Activated naive CD8-positive, alpha-beta T cell (primary cell): ENCODE measurements at regions not wholly inside any gene's neighbourhood (a gene's known extent, or its start where the extent isn't known, plus 50 kb on each side); places are given as distances from the start of the nearest gene placed in this dataset.

Source experiments
- H3K27ac Mint-ChIP-seq: one replicate; pipeline ENCODE4 v1.8.0; 2021; ENCODE audit warnings: mixed read lengths
- H3K27me3 Mint-ChIP-seq: one replicate; pipeline ENCODE4 v1.8.0; 2021; ENCODE audit warnings: mixed read lengths
- H3K36me3 Mint-ChIP-seq: one replicate; pipeline ENCODE4 v1.8.0; 2021; ENCODE audit warnings: mixed read lengths
- H3K4me1 Mint-ChIP-seq: one replicate; pipeline ENCODE4 v1.8.0; 2021; ENCODE audit warnings: low read depth, mixed read lengths
- H3K4me3 Mint-ChIP-seq: one replicate; pipeline ENCODE4 v1.8.0; 2021; ENCODE audit warnings: mild to moderate bottlenecking, mixed read lengths
- H3K9me3 Mint-ChIP-seq: one replicate; pipeline ENCODE4 v1.8.0; 2021; ENCODE audit warnings: low read depth, mixed read lengths

DNA sequence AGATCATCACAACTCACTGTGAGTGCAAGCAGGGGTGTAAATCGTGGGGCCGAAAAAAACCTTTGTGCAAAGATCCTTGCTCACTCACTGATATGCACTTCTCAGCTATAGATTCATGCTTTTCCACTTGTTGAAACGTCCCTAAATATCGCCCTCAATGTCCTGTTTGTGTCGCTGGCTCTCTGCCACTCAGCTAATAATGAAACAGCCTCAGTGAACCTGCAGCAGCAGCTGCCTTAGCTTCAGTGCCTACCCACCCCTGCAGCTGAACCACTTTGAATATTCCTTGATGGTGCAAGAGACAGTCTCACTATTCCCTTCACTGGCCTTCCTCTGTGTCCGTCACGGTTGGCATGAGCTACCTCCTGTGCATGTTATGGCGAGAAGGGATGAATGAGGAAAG lies 128.9 kb upstream of the NAA20 start:
- Mint-ChIP-seq H3K9me3 (no peaks in the 10 kb centered on the region), H3K36me3 (no peaks in the 10 kb centered on the region), H3K4me1 (no peaks in the 10 kb centered on the region), H3K4me3 (no peak overlapping the region), H3K27me3 (peaks cover 4% of the 10 kb centered on the region), H3K27ac (peak overlapping the region; percentile 6)

DNA sequence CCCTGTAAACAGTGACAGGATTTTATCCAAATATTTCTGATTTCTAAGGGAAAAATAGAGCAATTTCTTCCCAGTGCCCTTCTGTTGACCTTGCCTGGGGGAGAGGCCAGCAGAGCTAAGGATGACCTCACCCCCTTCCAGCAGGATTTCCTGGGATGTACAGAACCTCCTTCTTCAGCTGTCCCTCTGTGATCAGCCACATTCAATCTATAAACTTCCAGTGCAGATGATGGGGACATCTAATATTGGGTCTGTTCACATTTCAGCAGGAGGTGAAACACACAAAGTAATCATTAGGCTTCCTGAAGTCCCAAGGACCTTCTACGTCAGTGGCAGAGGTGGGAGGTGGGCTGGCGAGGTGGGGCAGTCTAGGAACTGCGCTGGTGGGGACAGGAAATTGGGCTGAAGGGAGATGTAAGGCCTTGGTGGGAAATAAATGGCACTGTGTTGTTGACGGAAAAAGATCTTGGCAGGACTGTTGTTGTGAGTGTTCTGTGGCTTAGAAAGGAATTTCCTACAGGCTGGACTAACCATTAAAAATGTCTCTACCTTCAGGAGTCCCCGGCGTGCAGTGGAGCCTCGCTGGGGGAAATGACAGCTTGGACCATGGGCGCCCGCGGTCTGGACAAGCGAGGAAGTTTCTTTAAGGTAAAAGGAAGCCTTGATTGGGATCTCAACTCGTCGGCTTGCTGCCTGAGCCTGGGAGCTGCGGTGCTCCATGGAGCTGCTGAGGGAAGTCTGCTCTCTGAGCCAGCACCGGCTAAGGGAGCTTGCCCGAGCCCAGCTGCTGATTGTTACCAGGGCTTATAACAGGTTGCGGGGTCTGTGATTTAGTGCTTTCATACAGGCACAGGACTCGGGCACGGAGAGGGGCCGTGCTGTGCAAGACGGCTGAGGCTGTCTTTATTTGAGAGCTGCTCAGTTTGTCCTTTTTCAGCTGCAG lies 127.9 kb upstream of the NAA20 start:
- no peaks in the 10 kb centered on the region for H3K4me1 Mint-ChIP-seq
- H3K9me3 Mint-ChIP-seq = no peaks in the 10 kb centered on the region
- no peak overlapping the region for H3K4me3 Mint-ChIP-seq
- peaks cover 4% of the 10 kb centered on the region for H3K27me3 Mint-ChIP-seq
- no peak overlapping the region for H3K27ac Mint-ChIP-seq
- H3K36me3 Mint-ChIP-seq = no peaks in the 10 kb centered on the region

DNA sequence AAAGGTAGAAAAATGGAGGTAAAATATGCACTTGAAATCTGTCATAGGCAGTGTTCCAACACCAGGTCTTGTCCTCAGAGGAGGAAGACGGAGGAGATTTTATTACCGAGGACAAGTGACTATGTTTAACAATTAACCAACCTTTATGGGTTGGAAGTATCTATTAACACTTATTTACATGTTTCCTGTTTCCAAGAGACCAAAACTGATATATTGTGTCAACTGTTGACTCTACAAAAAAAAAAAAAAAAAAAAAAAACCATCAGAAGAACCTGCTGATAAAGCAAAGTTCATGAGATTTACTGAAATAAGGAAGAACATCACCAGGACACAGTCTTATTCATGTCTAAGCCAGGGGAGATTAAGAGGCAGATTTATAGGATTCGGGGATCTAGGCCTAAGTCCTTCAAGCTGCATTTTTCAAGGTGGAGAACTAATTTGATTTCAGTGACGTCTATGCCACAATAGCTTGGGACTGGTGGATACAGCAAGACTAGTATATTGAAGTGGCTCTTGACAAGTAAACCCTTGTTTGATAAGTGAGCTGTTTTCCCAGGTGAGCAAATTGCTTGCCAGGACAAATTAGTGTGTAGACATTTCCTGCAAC lies 126.6 kb upstream of the NAA20 start:
- Mint-ChIP-seq H3K27me3 (peaks cover 4% of the 10 kb centered on the region), H3K4me1 (no peaks in the 10 kb centered on the region), H3K9me3 (no peaks in the 10 kb centered on the region), H3K27ac (no peak overlapping the region), H3K36me3 (no peaks in the 10 kb centered on the region), H3K4me3 (no peak overlapping the region)

DNA sequence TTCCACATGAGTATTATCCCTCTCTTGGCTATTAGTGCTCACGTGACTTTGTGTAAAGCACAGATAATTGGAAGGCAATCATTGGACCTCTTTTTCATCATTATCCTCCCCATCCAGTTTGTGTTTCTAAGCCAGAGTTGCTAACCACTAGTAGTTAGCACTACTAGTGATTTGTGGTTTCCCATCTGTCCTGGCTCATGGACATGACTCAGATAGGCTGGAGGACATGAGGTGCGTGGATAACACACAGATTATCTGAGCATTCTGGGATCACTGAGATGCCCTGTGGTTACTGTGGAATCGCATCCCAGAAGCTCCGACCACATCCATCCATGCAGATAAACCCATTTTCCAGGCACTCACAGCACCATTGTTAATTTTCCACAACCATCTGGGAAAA lies 123.8 kb upstream of the NAA20 start:
- Mint-ChIP-seq H3K36me3 (no peaks in the 10 kb centered on the region), H3K4me3 (no peak overlapping the region), H3K27ac (no peak overlapping the region), H3K9me3 (no peaks in the 10 kb centered on the region), H3K27me3 (peaks cover 2% of the 10 kb centered on the region), H3K4me1 (no peaks in the 10 kb centered on the region)

DNA sequence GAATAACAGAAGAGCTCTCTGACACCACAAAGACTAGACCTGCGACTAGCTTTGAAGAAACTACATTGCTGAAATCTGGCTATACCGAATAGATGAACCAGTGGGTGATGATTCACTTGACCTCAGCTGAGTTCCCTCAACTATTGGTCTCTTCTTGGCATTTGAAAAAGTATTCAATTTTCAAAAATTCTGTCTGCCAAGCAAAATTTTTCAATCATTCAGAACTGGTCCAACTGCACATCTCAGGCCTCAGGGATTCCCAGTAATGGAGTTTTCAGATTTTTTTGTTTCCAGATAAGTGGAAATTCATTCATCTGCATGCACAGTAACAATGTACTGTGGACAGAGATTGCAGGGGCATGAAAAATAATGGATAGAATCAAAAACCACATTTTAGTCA lies 121.4 kb upstream of the NAA20 start:
- no peaks in the 10 kb centered on the region for H3K36me3 Mint-ChIP-seq
- peaks cover 9% of the 10 kb centered on the region for H3K9me3 Mint-ChIP-seq
- H3K4me3 Mint-ChIP-seq = no peak overlapping the region
- no peak overlapping the region for H3K27ac Mint-ChIP-seq
- H3K27me3 Mint-ChIP-seq = peaks cover 1% of the 10 kb centered on the region
- H3K4me1 Mint-ChIP-seq = no peaks in the 10 kb centered on the region

DNA sequence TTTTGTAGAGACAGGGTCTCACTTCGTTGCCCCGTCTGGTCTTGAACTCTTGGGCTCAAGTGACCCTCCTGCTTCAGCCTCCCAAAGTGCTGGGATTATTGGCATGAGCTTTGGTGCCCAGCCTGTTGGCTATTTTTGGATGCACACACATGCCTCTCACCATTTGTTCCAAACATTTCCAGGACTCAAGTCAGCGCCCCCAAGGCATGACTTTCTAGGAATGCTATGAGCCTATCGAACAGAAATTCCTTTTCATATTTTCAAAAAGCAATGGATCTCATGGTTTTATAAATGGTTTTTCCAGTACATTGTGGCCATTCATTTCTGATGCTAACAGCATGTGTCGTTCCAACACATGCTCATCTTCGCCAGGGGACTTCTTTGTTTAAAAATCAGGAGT lies 119.3 kb upstream of the NAA20 start:
- H3K9me3 Mint-ChIP-seq = peaks cover 9% of the 10 kb centered on the region

DNA sequence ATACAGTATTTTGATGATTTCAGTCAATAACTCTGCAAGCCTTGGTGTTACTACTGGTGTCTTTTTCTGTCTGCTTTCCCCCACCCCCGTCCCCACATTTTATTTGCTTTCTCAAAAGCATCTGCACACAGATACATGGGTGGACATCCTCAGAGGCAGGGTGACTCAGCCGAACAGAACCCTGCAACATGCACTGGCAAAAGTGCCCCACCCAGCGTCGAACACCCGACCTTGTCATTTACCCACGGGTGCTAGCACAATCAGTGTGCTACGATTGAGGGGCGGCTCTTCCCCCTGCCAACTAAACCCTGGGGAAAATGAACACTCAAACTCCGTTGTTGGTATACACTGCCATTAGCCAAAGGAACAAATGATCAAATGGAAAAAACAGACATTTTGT lies 115.9 kb upstream of the NAA20 start:
- Mint-ChIP-seq H3K4me1 (no peaks in the 10 kb centered on the region), H3K27me3 (peaks cover 1% of the 10 kb centered on the region), H3K4me3 (no peak overlapping the region), H3K9me3 (peaks cover 9% of the 10 kb centered on the region), H3K27ac (no peak overlapping the region), H3K36me3 (no peaks in the 10 kb centered on the region)

More for the DNA sequence above, 119.3 kb upstream of the NAA20 start:
- Mint-ChIP-seq H3K36me3 (no peaks in the 10 kb centered on the region), H3K4me3 (no peak overlapping the region), H3K27me3 (peaks cover 1% of the 10 kb centered on the region), H3K4me1 (no peaks in the 10 kb centered on the region), H3K27ac (no peak overlapping the region)

DNA sequence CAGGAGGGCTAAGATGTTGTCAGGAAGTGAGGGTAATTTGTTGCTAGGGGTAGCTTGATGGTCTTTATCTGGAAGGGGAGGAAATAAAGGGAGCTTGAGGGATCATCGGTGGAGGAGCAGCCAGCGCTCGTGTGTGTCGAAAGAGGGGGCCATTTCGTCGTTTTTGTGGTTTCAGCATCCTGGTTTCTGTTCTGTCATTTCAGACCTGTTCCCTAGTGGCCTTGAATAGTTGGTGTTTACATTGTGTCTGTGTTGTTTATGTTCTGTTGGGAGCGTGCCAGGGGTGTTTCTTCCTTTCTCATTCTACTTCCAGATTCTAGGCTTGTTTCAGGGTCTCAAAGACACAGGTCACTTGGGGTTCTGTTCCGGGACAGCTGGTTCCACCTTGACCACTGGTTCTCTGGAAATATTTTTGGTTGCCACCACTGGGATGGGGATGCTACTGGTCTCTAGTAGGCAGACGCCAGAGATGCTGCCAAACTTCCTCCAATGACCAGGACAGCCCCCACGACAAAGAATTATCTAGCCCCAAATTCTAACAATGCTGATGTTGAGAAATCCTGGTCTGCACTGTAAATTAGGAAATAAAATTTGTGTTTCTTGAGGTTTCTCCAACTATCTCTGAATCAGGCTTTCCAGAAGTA lies 113.9 kb upstream of the NAA20 start:
- no peak overlapping the region for H3K27ac Mint-ChIP-seq
- peaks cover 1% of the 10 kb centered on the region for H3K27me3 Mint-ChIP-seq
- H3K36me3 Mint-ChIP-seq = no peaks in the 10 kb centered on the region
- no peaks in the 10 kb centered on the region for H3K4me1 Mint-ChIP-seq
- no peak overlapping the region for H3K4me3 Mint-ChIP-seq
- peaks cover 9% of the 10 kb centered on the region for H3K9me3 Mint-ChIP-seq

DNA sequence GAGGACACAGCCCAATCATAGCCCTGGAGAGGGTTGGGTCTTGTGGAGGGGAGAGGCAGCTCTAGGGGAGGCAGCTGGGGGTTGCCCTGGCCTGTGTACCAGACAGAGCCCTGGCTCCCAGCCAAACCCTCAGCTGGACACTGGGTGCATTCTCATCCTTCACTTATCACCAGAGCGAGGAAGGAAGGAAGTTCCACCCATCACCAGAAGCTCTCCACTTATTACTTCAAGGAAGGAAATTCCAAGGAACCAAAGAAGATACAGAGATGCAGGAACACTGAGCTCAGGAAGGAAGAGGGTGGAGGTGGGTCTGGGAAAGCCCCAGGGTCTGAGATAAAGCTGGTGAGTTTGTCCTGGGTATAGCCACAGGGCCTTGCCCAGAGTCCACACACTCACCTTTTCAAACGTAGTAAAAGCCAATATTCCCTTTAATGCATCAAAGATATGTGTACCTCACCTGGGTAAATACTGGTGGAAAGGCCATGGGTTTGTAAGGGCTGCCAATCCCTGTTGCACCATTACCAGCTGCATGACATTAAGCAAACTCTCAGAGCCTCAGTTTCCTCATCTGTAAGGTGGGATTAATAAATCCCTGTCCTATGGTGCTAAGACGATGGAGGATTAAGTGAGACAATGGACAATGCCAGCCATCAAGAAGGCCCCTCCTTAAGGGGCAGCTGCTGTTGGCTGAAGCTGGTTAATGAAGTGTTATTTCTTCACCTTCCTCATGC lies 109.7 kb upstream of the NAA20 start:
- Mint-ChIP-seq H3K27ac (no peak overlapping the region), H3K27me3 (no peaks in the 10 kb centered on the region), H3K9me3 (no peaks in the 10 kb centered on the region)

DNA sequence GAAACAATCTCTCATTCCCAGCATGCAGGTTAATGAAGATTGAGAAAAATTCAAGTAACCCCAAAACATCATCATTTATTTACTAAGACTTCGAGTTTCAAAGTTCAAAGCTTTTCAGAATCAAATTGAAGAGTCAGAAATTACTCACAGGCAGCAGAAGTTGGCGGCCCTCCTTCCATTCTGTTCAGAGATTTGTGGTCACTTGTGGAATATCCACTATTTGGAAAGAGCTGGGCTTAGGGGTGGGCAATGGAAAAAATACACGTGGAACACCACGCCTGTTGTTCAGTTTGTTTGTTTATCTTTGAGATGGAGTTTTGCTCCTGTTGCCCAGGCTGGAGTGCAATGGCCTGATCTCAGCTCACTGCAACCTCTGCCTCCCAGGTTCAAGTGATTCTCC lies 108.6 kb upstream of the NAA20 start:
- peaks cover 1% of the 10 kb centered on the region for H3K27me3 Mint-ChIP-seq
- H3K27ac Mint-ChIP-seq = no peak overlapping the region
- no peaks in the 10 kb centered on the region for H3K9me3 Mint-ChIP-seq
- H3K36me3 Mint-ChIP-seq = no peaks in the 10 kb centered on the region
- no peaks in the 10 kb centered on the region for H3K4me1 Mint-ChIP-seq
- no peak overlapping the region for H3K4me3 Mint-ChIP-seq

More for the DNA sequence above, 109.7 kb upstream of the NAA20 start:
- Mint-ChIP-seq H3K36me3 (no peaks in the 10 kb centered on the region), H3K4me1 (no peaks in the 10 kb centered on the region), H3K4me3 (no peak overlapping the region)

DNA sequence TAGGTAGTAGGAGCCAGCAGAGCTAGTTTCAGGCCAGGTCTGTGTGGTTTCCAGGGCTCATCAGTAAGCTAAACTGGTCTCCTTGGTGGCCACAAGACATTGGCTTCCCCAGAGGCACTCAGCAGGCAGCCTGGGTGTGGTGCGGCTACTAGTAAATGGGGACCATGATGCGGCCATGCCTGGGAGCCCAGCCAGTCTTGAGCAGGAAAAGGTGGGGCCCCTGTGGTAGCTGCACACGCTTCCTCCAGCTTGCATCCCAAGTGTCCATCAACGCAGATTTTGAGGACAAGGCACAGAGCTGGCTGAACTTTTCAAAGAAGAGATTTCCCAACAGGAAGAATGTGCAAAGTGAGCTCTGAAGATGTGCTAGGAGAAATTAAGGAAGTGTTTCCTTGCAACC lies 107.4 kb upstream of the NAA20 start:
- Mint-ChIP-seq H3K27me3 (peaks cover 1% of the 10 kb centered on the region), H3K4me1 (no peaks in the 10 kb centered on the region), H3K4me3 (no peak overlapping the region), H3K27ac (no peak overlapping the region), H3K36me3 (no peaks in the 10 kb centered on the region), H3K9me3 (no peaks in the 10 kb centered on the region)

DNA sequence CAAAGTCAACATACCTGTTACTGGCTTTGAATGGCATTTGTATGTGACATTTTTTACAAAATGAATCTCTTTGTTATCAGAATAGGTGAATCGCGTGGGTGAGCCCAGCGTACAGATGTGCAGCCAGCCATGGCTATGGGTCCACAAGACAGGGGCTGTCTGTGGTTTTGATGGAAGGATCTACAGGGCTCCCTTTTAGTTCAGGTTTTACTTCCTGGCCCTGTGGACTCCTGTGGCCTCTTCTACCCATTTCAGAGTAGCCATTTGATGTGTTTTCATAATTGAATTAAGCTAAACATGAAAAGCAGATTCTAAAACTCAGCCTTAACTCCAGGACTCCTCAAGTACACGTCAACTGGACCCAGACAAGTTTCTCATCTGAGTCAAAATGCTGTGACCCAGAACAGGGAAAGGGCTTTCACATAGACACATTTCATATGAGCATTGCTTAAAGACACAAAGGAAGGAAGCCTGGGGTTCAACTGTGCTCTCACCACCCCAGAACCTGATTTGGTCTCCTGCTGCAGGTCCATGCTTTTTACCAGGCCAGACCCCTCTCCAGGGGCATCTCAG lies 105.3 kb upstream of the NAA20 start:
- no peak overlapping the region for H3K27ac Mint-ChIP-seq
- H3K36me3 Mint-ChIP-seq = no peaks in the 10 kb centered on the region

DNA sequence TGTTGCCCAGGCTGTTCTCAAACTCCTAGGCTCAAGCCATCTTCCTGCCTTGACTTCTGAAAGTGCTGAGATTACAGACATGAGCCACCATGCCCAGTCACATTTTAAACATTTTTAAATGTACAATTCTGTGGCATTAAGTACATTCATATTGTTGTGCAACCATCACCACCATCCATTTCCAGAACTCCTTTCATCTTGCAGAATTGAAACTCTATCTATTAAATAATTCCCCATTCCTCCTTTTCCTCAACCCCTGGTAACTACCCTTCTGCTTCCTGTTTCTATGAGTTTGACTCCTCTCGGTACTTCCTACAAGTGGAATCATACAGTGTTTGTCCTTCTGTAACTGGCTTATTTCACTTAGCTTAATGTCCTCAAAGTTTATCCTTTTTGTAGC lies 103.8 kb upstream of the NAA20 start:
- H3K36me3 Mint-ChIP-seq = no peaks in the 10 kb centered on the region
- H3K27me3 Mint-ChIP-seq = peaks cover 7% of the 10 kb centered on the region
- H3K9me3 Mint-ChIP-seq = no peaks in the 10 kb centered on the region
- no peaks in the 10 kb centered on the region for H3K4me1 Mint-ChIP-seq
- no peak overlapping the region for H3K27ac Mint-ChIP-seq
- no peak overlapping the region for H3K4me3 Mint-ChIP-seq

More for the DNA sequence above, 105.3 kb upstream of the NAA20 start:
- no peaks in the 10 kb centered on the region for H3K9me3 Mint-ChIP-seq
- H3K4me3 Mint-ChIP-seq = no peak overlapping the region
- peaks cover 5% of the 10 kb centered on the region for H3K27me3 Mint-ChIP-seq
- no peaks in the 10 kb centered on the region for H3K4me1 Mint-ChIP-seq

DNA sequence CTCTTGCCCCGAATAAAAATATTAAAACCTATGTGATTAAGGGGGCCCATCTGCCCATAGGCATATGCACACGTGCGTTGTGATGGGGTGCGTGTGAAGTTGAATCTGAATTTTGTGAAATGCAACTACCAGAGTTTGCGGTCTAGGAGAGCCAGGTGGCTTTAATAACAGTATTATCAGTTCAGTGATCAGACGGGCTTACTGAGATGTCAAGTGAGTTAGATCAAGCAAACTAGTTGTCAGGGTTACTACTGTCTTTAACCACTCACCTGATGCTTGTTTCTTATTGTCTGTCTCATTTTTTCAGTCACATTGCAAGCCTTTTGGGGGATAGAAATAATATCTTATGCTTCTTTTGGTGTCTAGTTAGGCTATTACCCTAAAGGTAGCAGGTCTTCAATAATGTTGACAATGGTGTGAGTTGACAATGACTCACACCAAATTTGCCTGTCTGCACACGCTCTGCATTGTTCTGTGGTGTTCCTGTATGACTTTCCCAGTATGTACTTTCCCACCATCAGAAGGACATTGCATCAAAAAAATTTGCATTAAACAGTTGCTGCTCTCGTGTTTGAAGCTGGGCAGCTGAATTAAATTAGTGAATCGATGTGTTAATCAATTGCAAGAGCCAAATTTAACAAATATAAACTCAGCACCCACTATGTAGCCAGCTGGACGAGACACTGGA lies 103.1 kb upstream of the NAA20 start:
- Mint-ChIP-seq H3K4me1 (no peaks in the 10 kb centered on the region), H3K9me3 (no peaks in the 10 kb centered on the region), H3K4me3 (no peak overlapping the region), H3K27ac (no peak overlapping the region), H3K27me3 (peaks cover 7% of the 10 kb centered on the region), H3K36me3 (no peaks in the 10 kb centered on the region)
